ENCODE measurements at regions not wholly inside any gene's neighbourhood (a gene's known extent, or its start where the extent isn't known, plus 50 kb on each side); places are given as distances from the start of the nearest gene placed in this dataset.

GRCh38 chr7:125424721-125425120 is 495.1 kb upstream of the POT1 start:
- TF ChIP-seq CTCF (IDR thresholded peaks at IDR 0.05) (no peak), ZFX (IDR thresholded peaks at IDR 0.05; ENCODE audit: borderline replicate concordance) (no peak)
